Large intestine (tissue), 3 donors: ENCODE measurements at regions not wholly inside any gene's neighbourhood (a gene's known extent, or its start where the extent isn't known, plus 50 kb on each side); places are given as distances from the start of the nearest gene placed in this dataset.

Experiments used
- DNase-seq, 2 donors: peaks; one replicate each; pipeline versions ENCODE4 v3.0.0 to v3.0.0-alpha.2; 2013
- H3K27ac ChIP-seq: one replicate; pipeline ENCODE4 v1.5.1; 2013; ENCODE audit warnings: low read length
- H3K27me3 ChIP-seq: 2 replicates; pipeline ENCODE4 v1.6.1; 2013; ENCODE audit warnings: low read length; ENCODE audit not compliant: control insufficient read depth, insufficient read depth
- H3K36me3 ChIP-seq: 2 replicates; pipeline ENCODE4 v1.6.1; 2013; ENCODE audit warnings: low read length; ENCODE audit not compliant: control insufficient read depth, insufficient read depth
- H3K4me1 ChIP-seq: one replicate; pipeline ENCODE4 v1.6.1; 2013; ENCODE audit warnings: low read length; ENCODE audit not compliant: control insufficient read depth, insufficient read depth
- H3K4me3 ChIP-seq: one replicate; pipeline ENCODE4 v1.5.1; 2013; ENCODE audit warnings: low read length
- H3K9me3 ChIP-seq: one replicate; pipeline ENCODE4 v1.6.1; 2013; ENCODE audit warnings: mild to moderate bottlenecking, low read depth, low read length, moderate library complexity; ENCODE audit not compliant: control insufficient read depth
- WGBS: methylation state at CpG from one replicate; pipeline ENCODE4 v1.1.5; 2013; ENCODE audit warnings: low lambda C conversion rate; ENCODE audit not compliant: insufficient coverage; 5-methylcytosine and 5-hydroxymethylcytosine counted together

DNA sequence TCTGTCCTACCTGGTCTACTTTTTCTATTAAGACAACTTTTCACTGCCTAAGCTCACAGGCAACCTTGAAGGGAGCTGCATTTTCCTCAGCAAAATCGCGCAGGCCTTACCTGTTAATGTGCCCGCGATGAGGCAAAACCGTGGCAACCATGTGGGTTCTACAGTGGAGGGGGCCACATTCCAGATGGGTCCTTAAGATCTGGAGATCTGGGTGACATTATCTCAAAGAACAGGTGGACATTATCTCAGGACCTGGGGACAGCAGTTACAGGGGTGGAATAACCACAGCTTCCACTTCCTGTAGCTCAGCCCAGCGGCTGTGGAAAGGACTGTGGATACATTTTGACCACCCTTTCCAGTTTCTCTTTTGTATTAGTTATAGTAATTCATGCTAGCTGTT, 112.8 kb upstream of the PTCH1 start:
- H3K36me3 ChIP-seq = no peaks in the 10 kb centered on the region
- H3K27ac ChIP-seq = no peak overlapping the region
- H3K4me3 ChIP-seq = no peak overlapping the region
- H3K4me1 ChIP-seq = no peaks in the 10 kb centered on the region
- DNase-seq = no peak
- H3K27me3 ChIP-seq = no peaks in the 10 kb centered on the region
- no peaks in the 10 kb centered on the region for H3K9me3 ChIP-seq
- no CpG with 5 or more reads among the region's 6 CpGs for WGBS

DNA sequence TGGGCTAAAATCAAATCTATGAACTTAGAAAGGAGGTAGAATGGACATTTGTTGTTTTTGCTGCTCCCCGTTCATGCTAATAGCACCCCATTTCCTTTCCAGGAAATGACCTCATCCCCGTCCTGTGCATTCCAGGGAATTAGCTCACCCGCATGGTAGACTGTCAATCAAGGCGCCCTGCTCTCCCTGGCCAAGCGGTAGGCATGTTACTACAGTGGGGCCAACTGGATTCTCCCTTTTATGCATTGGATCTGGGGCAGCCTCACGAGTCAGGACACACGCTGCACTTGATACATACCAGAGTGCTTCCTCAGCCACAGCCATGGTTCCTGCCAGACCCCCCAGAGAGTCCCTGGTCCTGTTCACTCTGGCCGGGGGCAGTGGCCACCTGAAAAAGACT, 111.0 kb upstream of the PTCH1 start:
- WGBS = no CpG with 5 or more reads among the region's 8 CpGs
- Histone ChIP-seq H3K9me3 (no peaks in the 10 kb centered on the region), H3K27ac (no peak overlapping the region), H3K4me1 (no peaks in the 10 kb centered on the region), H3K4me3 (no peak overlapping the region), H3K27me3 (no peaks in the 10 kb centered on the region), H3K36me3 (no peaks in the 10 kb centered on the region)
- DNase-seq = no peak

DNA sequence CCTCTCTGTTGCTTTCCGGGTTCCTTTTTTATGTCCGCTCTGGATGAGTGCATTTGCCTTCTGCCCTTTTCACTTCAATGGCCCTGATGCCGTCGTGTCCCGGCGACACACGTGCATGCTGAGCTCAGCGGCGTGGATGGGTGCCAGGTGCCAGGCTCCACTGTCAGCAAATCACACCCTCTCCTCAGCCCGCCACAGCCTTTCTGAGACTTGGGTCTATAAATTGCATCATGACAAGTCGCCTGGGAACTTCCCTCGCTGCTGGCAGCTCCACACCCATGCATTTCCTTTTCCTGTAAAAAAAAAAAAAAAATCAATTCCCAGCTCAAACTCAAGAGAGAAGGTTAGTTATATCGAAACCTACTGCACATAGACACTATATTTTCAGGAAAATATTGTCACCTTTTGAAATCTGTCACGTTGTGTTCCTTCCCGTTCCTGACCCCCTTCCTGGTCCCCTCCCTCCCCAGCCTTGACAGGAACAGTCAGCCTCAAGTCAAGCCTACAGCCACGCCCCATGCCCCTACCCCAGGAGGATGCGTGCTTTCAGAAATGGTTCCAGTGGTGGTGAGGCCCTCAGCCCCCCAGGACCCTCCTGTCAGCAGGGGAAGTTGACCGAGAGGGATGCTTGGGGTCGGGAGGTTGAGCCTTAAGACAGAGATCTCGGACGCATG, 110.3 kb upstream of the PTCH1 start:
- no peaks in the 10 kb centered on the region for H3K4me1 ChIP-seq
- no peak overlapping the region for H3K27ac ChIP-seq
- 33% methylated on average over 1 of the region's 21 CpGs for WGBS
- no peaks in the 10 kb centered on the region for H3K36me3 ChIP-seq
- no peaks in the 10 kb centered on the region for H3K27me3 ChIP-seq
- peak in 1 of 2 donors; percentile 31 for DNase-seq
- H3K9me3 ChIP-seq = no peaks in the 10 kb centered on the region
- no peak overlapping the region for H3K4me3 ChIP-seq

DNA sequence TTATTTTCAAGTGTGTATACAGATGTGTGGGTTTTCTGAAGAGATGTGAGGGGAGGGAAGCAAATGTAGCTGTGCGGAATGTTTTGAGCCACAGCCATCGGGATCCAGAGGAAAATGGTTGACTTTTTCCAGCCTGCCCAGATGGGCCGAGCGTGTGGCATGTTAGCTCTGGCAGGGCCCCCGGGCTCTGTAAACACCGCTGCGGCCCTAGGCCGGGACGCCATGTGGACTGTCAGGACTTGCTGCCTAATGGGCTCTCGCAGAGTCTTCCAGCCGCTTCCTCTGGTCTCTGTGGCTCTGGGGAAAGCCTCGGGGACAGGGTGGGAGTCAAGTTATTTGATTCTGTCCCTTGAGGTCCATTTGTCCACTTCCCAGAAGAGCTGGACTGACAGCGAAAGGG, 109.6 kb upstream of the PTCH1 start:
- WGBS = no CpG with 5 or more reads among the region's 13 CpGs
- no peaks in the 10 kb centered on the region for H3K36me3 ChIP-seq

DNA sequence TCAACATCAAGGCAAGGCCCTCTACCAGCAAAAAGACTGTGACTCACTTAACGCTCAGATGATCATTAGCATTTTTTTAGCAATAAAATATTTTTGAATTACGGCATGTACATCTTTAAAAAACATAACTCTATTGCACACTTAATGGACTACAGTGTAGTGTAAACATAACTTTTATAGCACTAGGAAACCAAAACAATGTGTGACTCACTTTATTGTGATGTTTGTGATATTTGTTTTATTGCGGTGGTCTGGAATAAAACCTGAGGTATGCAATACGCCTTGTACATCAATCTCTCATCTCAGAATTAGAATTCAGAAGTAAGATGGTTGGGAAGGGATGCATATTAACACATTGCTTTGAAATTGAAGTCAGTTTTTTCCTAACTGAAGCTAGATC, 106.9 kb upstream of the PTCH1 start:
- Histone ChIP-seq H3K4me3 (no peak overlapping the region), H3K9me3 (no peaks in the 10 kb centered on the region), H3K27ac (no peak overlapping the region), H3K4me1 (no peaks in the 10 kb centered on the region), H3K36me3 (no peaks in the 10 kb centered on the region), H3K27me3 (no peaks in the 10 kb centered on the region)
- DNase-seq = no peak
- 70% methylated on average over 2 of the region's 4 CpGs for WGBS

More for the DNA sequence above, 109.6 kb upstream of the PTCH1 start:
- Histone ChIP-seq H3K9me3 (no peaks in the 10 kb centered on the region), H3K27me3 (no peaks in the 10 kb centered on the region), H3K4me3 (no peak overlapping the region), H3K27ac (no peak overlapping the region), H3K4me1 (no peaks in the 10 kb centered on the region)
- DNase-seq = no peak

DNA sequence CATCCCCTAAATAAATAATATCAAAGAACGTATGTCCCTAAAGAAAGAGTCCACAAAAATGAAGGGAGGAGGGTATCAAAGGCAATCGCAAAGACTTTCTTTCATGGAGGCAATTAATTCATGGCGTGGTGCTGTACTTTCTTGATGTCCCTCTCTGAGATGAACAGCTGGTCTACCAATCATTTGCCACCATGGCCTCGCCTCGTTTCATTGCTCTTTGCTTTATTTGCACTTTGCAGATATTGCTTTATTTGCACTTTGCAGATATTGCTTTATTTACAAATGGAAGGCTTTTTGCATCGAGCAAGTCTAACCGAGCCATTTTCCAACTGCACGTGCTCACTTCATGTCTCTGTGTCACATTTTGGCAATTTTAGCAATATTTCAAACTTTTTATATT, 104.0 kb upstream of the PTCH1 start:
- H3K27me3 ChIP-seq = no peaks in the 10 kb centered on the region
- H3K4me3 ChIP-seq = no peak overlapping the region
- no peaks in the 10 kb centered on the region for H3K9me3 ChIP-seq
- H3K27ac ChIP-seq = no peak overlapping the region
- DNase-seq = peak in 1 of 2 donors; percentile 31
- WGBS = 44% methylated on average over 5 of the region's 8 CpGs
- H3K4me1 ChIP-seq = no peaks in the 10 kb centered on the region
- no peaks in the 10 kb centered on the region for H3K36me3 ChIP-seq

DNA sequence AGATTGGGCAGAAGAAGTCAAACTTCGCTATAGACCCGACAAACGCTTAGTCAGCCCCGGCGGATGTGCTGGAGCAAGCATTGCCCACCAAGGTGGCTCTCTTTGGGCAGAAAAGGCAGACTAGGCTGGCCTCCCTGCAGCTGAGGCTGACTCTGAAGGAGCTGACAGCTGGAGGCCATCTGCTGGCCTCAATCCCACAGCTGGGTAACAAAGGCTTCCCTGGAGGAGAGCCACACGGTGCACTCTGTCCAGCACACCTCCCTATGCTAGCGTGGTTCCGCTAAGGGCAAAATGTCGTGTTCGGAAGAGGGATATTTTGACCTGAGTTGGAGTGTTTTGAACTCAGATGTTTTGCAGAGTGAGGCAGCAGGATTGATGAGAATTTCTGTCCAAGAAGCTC, 103.5 kb upstream of the PTCH1 start:
- Histone ChIP-seq H3K27ac (no peak overlapping the region), H3K4me1 (no peaks in the 10 kb centered on the region), H3K9me3 (no peaks in the 10 kb centered on the region), H3K36me3 (no peaks in the 10 kb centered on the region), H3K4me3 (no peak overlapping the region), H3K27me3 (no peaks in the 10 kb centered on the region)
- no peak for DNase-seq
- WGBS = 87% methylated on average over 3 of the region's 10 CpGs

DNA sequence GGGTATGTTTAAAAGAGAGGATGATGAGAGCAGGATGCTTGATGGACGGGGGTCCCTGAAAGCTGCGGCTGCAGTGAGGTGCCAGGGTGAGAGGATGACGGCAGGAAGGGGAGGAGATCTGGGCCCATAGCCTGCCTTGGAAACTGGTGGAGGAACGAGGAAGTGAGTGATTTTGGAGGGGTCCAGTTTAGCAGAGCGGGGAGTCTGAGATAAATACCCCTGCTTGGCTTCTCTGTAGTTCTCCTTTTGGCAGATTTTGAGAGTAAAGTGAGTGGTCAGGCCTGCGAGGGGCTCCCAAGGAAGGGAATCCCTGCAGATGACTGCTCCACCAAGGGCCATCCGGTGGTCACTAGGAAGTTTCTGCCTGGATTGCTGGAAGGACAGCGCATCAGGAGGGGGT, 98.5 kb upstream of the PTCH1 start:
- no peak for DNase-seq
- Histone ChIP-seq H3K27ac (no peak overlapping the region), H3K27me3 (no peaks in the 10 kb centered on the region), H3K4me1 (no peaks in the 10 kb centered on the region), H3K9me3 (no peaks in the 10 kb centered on the region), H3K4me3 (no peak overlapping the region), H3K36me3 (no peaks in the 10 kb centered on the region)
- no CpG with 5 or more reads among the region's 8 CpGs for WGBS

DNA sequence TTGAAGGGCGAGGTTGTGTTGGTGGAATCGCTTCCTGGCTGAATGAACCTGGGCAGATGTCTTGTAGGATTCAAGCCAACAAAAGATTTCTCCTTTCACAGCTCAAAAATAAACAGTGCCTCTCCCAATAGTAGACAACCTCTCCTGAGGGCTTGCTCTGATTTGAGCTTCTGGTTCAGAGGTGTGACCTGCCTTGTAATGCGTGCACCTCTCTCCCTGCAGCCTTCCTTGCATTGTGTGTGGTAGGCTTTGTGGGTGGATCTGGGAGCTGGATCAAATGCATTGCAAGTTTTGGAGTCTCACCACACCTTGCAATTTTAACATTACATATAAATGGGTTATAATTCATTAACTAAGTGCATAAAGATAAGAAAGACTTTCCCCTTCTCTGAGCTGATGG, 96.9 kb upstream of the PTCH1 start:
- H3K4me3 ChIP-seq = no peak overlapping the region
- H3K4me1 ChIP-seq = no peaks in the 10 kb centered on the region
- WGBS = no CpG with 5 or more reads among the region's 3 CpGs
- no peak for DNase-seq
- no peaks in the 10 kb centered on the region for H3K27me3 ChIP-seq
- no peak overlapping the region for H3K27ac ChIP-seq
- H3K36me3 ChIP-seq = no peaks in the 10 kb centered on the region
- H3K9me3 ChIP-seq = no peaks in the 10 kb centered on the region

DNA sequence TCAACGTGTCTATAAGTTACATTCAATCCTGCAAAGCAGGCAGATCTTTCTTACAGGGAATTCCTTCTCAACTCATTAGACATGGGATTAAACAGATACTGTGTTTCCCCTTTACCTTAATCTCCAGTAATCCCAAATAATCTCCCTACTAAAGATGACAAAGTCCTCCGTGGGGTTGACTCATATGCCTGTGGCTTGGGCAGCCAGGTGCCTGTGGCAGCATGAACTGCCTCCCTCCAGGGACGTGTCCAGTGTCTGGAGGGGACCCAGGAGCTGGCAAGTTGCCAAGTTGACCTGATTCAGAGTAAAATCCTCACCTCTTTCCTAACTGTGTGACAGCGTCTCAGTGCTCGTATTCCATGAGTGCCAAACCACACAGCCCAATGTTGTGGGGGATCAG, 94.6 kb upstream of the PTCH1 start:
- no peaks in the 10 kb centered on the region for H3K4me1 ChIP-seq
- no peak overlapping the region for H3K27ac ChIP-seq
- no peaks in the 10 kb centered on the region for H3K36me3 ChIP-seq
- DNase-seq = no peak
- no peak overlapping the region for H3K4me3 ChIP-seq
- WGBS = no CpG with 5 or more reads among the region's 5 CpGs
- H3K9me3 ChIP-seq = no peaks in the 10 kb centered on the region
- no peaks in the 10 kb centered on the region for H3K27me3 ChIP-seq

DNA sequence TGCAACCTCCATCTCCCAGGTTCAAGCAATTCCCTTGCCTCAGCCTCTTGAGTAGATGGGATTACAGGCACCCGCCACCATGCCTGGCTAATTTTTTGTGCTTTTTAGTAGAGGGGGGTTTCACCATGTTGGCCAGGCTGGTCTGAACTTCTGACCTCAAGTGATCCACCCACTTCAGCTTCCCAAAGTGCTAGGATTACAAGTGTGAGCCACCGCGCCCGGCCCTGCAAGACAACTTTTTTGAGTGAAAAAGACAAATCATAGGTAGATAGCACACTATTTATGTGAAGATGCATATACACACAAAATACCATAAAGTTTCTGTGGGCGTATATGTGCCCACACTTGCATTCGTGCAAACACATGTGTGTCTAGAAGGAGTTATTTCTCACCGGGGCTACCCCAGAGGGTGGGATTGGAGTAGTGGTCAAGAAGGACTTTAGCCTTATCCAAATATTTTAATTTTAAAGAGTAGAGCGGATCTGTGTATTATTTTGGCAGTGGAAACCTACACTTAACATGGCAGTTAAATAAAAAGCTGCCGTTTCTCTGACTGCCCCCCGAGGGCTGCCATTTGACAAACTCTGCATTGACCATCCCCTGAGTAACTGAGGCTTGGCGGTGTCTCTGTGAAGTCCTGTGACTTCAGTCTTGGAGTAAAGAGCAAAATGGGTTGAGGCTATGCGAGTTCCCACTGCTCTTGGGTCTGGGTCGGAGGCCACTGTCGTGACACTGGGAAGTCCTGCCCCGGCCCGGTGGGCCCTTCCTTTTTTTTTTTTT, 93.4 kb upstream of the PTCH1 start:
- Histone ChIP-seq H3K9me3 (no peaks in the 10 kb centered on the region), H3K4me3 (no peak overlapping the region), H3K4me1 (peaks cover 6% of the 10 kb centered on the region), H3K27me3 (no peaks in the 10 kb centered on the region), H3K27ac (no peak overlapping the region), H3K36me3 (no peaks in the 10 kb centered on the region)
- no CpG with 5 or more reads among the region's 16 CpGs for WGBS
- no peak for DNase-seq
